ENCODE measurements at regions not wholly inside any gene's neighbourhood (a gene's known extent, or its start where the extent isn't known, plus 50 kb on each side); places are given as distances from the start of the nearest gene placed in this dataset.

DNA sequence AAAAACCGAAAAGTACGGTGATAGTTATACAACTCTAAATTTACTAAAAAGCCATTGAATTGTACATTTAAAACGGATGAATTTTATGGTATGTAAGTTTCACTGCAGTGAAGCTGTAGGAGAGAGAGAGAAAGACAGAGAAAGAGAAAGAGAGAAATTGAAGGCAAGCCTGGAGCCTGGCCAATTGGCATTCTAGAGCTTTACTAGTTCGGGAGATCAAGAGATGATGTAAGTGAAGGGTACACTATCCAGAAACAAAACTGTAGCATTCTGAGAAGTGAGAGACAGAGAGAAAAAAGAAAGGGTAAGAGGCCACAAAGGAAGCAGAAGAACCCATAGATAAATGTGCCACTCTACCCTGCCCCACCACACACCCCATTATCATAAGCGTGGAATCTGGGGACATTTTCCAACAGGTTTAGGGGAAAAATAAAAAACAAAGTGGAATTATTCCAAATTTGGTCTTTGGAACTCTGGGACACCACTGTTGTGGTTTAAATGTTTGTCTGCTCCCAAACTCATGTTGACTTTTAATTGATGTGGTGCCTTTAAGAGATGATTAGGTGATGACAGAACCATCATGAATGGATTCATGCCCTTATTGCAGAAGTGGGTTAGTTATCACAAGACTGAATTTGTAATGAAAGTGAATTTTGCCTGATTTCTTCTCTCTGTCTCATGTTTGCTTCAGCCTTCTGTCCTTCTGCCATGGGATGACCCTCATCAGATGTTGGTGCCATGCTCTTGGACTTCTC lies 123.0 kb upstream of the PLS3 start:
- TF ChIP-seq CTCF (conservative IDR thresholded peaks at IDR 0.05 in 1 of 2, IDR thresholded peaks at IDR 0.05 in 1 of 2; ENCODE audit: low read depth in 1 of 2, low read length in 2 of 2), result no peak
- TF ChIP-seq EZH2 (IDR thresholded peaks at IDR 0.05; ENCODE audit: low read length, missing control alignments), result no peak
